ENCODE measurements at regions not wholly inside any gene's neighbourhood (a gene's known extent, or its start where the extent isn't known, plus 50 kb on each side); places are given as distances from the start of the nearest gene placed in this dataset.

- no peak for TF ChIP-seq TSHZ2 (CRISPR knock-in tag; IDR thresholded peaks at IDR 0.05)
- TF ChIP-seq CREB5 (CRISPR knock-in tag; IDR thresholded peaks at IDR 0.05; ENCODE audit: low read depth) = no peak
- no peak for TF ChIP-seq OSR1 (CRISPR knock-in tag; IDR thresholded peaks at IDR 0.05)
- TF ChIP-seq SNAI2 (CRISPR knock-in tag; IDR thresholded peaks at IDR 0.05) = no peak
These were observed 1131.3 kb downstream of the BRD1 start (continued) for GRCh38 chr22:48696371-48696770.

- TF ChIP-seq TCF4 (CRISPR knock-in tag; IDR thresholded peaks at IDR 0.05; ENCODE audit: borderline replicate concordance) (no peak), PATZ1 (CRISPR knock-in tag; IDR thresholded peaks at IDR 0.05; ENCODE audit: borderline replicate concordance) (no peak), GLIS3 (CRISPR knock-in tag; IDR thresholded peaks at IDR 0.05) (no peak), BACH2 (CRISPR knock-in tag; IDR thresholded peaks at IDR 0.05; ENCODE audit: borderline replicate concordance) (no peak), ISL1 (CRISPR knock-in tag; IDR thresholded peaks at IDR 0.05) (no peak), ZFP30 (CRISPR knock-in tag; IDR thresholded peaks at IDR 0.05) (no peak), ZNF70 (CRISPR knock-in tag; IDR thresholded peaks at IDR 0.05) (no peak), ARNTL (CRISPR knock-in tag; IDR thresholded peaks at IDR 0.05; ENCODE audit: borderline replicate concordance, low read depth) (no peak), TOX (CRISPR knock-in tag; IDR thresholded peaks at IDR 0.05; ENCODE audit: borderline replicate concordance) (no peak), RARB (CRISPR knock-in tag; IDR thresholded peaks at IDR 0.05) (no peak), PPARA (CRISPR knock-in tag; IDR thresholded peaks at IDR 0.05; ENCODE audit: borderline replicate concordance) (no peak), TSHZ2 (CRISPR knock-in tag; IDR thresholded peaks at IDR 0.05) (no peak), POU6F1 (CRISPR knock-in tag; IDR thresholded peaks at IDR 0.05; ENCODE audit: borderline replicate concordance, low read depth) (no peak), SNAI2 (CRISPR knock-in tag; IDR thresholded peaks at IDR 0.05) (no peak), ESRRG (CRISPR knock-in tag; IDR thresholded peaks at IDR 0.05) (no peak), CSDC2 (CRISPR knock-in tag; IDR thresholded peaks at IDR 0.05) (no peak), CSRNP3 (CRISPR knock-in tag; IDR thresholded peaks at IDR 0.05) (no peak)
- ATAC-seq = no peak
These were observed 1131.9 kb downstream of the BRD1 start for GRCh38 chr22:48695731-48696305.

Data from SK-N-SH treated with all-trans-retinoic acid at 6 μM for 48 hours (cell line).